GM21381 (cell line): ENCODE measurements at regions not wholly inside any gene's neighbourhood (a gene's known extent, or its start where the extent isn't known, plus 50 kb on each side); places are given as distances from the start of the nearest gene placed in this dataset.

ENCODE experiments used
- ATAC-seq: cut with Tn5 transposase; IDR thresholded peaks from one replicate; pipeline ENCODE4 v1.9.1; 2021; ENCODE audit warnings: mild to moderate bottlenecking, moderate library complexity; ENCODE audit not compliant: unreplicated experiment

GRCh38 chr18:10032331-10033015 lies 118.7 kb downstream of the VAPA start:
- no peak for ATAC-seq

GRCh38 chr18:10033016-10033399 lies 119.2 kb downstream of the VAPA start:
- no peak for ATAC-seq

- no peak for ATAC-seq
Observed at GRCh38 chr18:10035281-10035991, 121.6 kb downstream of the VAPA start.

- ATAC-seq: no peak
Observed at GRCh38 chr18:10036479-10036878, 122.7 kb downstream of the VAPA start.

- ATAC-seq: no peak
Observed at GRCh38 chr18:10037181-10037580, 123.4 kb downstream of the VAPA start.

- ATAC-seq: no peak
Observed at GRCh38 chr18:10038268-10038667, 124.5 kb downstream of the VAPA start.

- ATAC-seq: no peak
Observed at GRCh38 chr18:10040287-10041011, 126.6 kb downstream of the VAPA start.

GRCh38 chr18:10041180-10041579 lies 127.4 kb downstream of the VAPA start:
- no peak for ATAC-seq

- ATAC-seq: no peak
Observed at GRCh38 chr18:10042492-10042891, 128.7 kb downstream of the VAPA start.

GRCh38 chr18:10044054-10044453 lies 130.2 kb downstream of the VAPA start:
- no peak for ATAC-seq

- no peak for ATAC-seq
Observed at GRCh38 chr18:10045296-10045891, 131.6 kb downstream of the VAPA start.

- ATAC-seq: no peak
Observed at GRCh38 chr18:10046178-10046807, 132.5 kb downstream of the VAPA start.

- no peak for ATAC-seq
Observed at GRCh38 chr18:10047237-10047636, 133.4 kb downstream of the VAPA start.

GRCh38 chr18:10049747-10050146 lies 135.9 kb downstream of the VAPA start:
- no peak for ATAC-seq

- no peak for ATAC-seq
Observed at GRCh38 chr18:10050956-10051355, 137.1 kb downstream of the VAPA start.

- ATAC-seq: no peak
Observed at GRCh38 chr18:10051877-10052631, 138.2 kb downstream of the VAPA start.

GRCh38 chr18:10052871-10053270 lies 139.1 kb downstream of the VAPA start:
- ATAC-seq: no peak

GRCh38 chr18:10053861-10054260 lies 140.0 kb downstream of the VAPA start:
- ATAC-seq: no peak

GRCh38 chr18:10054366-10054765 lies 140.6 kb downstream of the VAPA start:
- ATAC-seq: no peak

- ATAC-seq: no peak
Observed at GRCh38 chr18:10055125-10055750, 141.4 kb downstream of the VAPA start.
